HG03565 (cell line): ENCODE measurements at regions not wholly inside any gene's neighbourhood (a gene's known extent, or its start where the extent isn't known, plus 50 kb on each side); places are given as distances from the start of the nearest gene placed in this dataset.

Experiments
- ATAC-seq: cut with Tn5 transposase; IDR thresholded peaks from one replicate; pipeline ENCODE4 v1.9.1; 2021; ENCODE audit warnings: mild to moderate bottlenecking, moderate library complexity; ENCODE audit not compliant: unreplicated experiment

DNA sequence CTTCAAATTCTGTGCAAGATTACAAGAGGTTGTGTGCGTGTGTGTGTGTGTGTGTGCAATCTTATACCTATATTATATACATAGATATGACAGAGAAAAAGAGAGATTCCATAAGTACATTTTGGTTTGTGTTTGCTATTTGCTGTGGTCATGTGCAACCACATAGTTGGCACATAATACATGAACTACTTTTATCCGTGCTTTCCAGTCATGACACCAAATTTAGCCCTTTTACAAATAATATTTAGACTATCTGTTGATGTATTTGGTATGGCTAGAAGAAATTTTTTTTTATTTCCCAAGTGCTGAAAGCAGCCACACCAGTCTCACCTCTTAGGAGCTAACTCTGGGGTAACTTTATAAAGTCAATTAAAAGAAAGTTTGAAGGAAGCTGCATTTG, 63.5 kb upstream of the EGFR start:
- ATAC-seq = no peak

DNA sequence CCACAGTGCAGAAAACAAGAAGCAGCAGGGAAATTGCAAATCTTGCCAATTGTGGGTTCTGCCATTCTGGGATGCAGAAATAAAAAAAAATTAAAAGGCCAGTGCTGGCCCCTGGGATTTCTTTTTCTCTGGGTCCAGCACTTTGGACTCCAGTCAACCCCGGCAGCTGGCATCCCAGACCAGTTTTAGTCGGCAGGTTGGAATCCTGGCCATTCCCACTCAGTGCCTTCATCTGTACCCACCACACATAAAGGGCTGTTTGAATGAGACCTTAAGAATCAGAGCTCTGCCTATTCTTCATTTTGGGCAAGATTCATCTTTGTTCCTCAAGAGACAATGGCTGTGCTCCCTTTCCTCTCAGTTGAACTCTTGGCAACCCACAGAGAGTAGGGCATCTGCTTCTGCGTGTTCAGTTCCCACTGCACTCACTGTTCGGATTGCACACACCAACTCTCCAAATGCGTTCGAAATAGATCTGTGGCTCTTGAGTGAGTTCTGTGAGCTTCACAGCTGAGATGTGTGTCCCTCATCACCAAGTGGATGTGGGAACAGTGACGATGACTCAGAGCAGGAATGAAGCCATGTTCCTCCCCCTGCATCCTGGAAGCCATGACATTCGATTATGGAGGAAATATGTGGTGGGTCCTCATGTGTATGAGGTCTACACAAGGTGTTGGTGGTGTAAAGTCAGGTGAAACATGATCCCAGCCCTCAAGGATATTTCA, 63.0 kb upstream of the EGFR start:
- no peak for ATAC-seq

DNA sequence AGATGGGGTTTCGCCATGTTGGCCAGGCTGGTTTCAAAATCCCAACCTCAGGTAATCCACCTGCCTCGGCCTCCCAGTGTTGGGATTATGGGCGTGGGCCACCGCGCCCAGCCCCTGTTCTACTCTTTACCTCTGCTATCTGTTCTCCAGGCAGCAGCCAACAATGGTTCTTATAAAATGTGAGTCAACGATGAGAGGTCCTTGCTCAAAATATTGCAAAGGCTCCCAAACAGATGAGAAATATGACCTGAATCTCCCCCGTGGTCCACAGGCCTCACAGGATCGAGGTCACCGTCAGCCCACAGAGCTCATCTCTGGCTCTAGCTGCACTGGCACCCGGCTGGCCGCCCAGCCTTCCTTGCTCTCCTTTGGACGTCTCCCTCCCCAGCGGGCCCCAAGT, 62.0 kb upstream of the EGFR start:
- ATAC-seq = no peak

DNA sequence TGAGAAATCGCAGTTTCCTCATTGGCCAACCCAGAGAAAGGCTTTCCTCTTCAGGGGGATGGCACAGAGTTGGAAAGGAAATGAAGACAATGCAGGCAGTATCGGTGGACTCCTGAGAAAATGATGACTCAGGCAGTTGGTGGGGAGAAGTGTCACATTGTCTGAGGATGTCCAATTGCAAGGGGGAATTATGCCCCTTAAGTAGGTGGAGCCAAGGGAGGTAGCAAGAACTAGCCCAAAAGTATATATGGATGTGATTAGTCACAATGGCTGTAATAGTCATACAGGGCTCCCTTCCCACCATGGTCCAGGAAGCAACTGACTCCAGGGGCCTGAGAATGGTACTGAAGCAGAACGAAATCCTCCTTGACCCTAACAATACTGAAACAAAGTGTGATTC, 58.3 kb upstream of the EGFR start:
- no peak for ATAC-seq

DNA sequence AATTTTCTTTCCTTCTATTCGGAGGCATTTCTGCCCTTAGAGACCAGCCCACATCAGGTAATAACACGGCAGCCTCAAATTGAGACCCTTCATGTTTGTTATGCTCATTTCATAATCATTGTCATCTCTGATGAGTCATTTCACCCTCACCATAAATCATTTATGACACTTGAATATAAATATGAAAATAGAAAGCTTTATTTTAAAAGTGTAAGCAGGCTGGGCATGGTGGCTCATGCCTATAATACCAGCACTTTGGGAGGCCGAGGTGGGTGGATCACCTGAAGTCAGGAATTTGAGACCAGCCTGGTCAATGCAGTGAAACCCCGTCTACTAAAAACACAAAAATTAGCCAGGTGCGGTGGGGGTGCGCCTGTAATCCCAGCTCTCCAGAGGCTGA, 57.4 kb upstream of the EGFR start:
- no peak for ATAC-seq

DNA sequence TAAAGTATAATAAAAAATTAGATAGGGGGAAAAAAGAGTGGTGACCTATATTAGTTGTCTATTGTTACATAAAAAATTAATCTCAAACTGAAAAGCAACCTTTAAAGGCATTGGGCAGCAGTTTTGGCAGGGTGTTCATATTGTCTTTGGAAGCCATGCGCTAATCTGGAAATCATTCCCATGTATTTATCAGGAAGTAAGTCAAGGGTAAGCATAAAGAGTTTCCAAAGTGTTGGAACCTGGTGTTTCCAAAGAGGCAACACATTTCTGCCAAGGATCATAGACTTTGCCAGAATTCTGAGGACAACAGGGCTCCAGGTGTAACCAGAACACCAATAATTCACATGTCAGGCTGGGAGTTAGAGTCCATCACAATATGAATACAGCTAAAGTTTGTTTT, 55.7 kb upstream of the EGFR start:
- ATAC-seq = no peak

DNA sequence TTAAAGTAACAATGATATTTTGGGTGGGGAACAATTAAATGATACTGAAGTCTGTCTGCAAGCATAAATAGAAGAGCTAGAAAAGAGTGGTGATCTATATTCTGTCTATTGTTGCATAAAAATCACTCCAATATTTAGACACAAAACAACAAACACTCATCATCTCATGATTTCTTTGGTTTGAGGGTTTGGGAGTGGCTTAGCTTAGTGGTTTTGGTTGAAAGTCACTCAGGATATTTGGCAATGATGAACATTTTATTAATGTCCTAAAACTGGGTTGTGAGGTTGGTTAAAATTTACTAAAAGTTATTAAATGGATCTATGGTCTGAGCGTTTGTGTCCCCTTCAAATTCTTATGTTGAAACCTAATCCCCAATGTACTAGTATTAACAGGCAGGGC, 54.7 kb upstream of the EGFR start:
- no peak for ATAC-seq

DNA sequence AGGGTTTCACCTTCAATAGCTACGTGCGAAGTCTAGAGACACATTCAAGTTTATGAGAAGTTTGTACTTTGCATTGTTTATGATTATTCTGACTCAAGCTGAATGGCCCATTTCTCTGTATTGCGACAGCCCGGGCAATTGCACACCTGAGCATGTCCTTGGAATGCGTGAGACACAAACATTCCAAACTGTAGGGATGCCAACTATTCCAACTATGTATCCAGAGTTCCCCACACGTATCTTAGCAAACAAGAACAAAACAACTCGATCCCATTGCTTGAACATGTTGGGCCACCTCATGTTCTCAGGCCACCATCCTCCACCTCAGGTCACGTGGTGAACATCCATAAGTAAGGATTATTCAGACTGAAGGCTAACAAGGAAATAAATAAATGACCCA, 51.4 kb upstream of the EGFR start:
- ATAC-seq = no peak

DNA sequence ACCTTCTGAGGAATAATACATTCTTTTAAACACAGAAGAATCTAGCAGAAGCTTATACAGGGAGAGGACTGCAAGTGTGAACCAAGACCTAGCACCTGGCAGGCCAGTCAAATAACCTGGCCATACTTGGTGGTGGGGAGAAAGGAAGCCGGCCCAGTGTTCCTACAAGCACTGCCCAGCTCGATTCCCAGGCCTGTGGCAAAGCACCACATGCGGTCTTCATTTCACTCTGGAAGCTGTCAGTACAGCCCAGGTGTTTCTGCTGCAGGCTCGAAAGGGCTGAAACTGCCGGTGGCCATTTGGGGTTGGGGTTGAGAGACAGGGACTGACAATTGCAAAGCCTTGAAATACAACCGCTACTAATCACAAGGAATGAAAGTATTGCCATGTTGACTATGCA, 50.8 kb upstream of the EGFR start:
- ATAC-seq = no peak
